ENCODE measurements at regions not wholly inside any gene's neighbourhood (a gene's known extent, or its start where the extent isn't known, plus 50 kb on each side); places are given as distances from the start of the nearest gene placed in this dataset.

GRCh38 chr13:97079726-97080125, 85.5 kb upstream of the OXGR1 start:
- H3K9me3 ChIP-seq = no peaks in the 10 kb centered on the region
- H3K36me3 ChIP-seq = no peaks in the 10 kb centered on the region
- TF ChIP-seq, protein P1, sequence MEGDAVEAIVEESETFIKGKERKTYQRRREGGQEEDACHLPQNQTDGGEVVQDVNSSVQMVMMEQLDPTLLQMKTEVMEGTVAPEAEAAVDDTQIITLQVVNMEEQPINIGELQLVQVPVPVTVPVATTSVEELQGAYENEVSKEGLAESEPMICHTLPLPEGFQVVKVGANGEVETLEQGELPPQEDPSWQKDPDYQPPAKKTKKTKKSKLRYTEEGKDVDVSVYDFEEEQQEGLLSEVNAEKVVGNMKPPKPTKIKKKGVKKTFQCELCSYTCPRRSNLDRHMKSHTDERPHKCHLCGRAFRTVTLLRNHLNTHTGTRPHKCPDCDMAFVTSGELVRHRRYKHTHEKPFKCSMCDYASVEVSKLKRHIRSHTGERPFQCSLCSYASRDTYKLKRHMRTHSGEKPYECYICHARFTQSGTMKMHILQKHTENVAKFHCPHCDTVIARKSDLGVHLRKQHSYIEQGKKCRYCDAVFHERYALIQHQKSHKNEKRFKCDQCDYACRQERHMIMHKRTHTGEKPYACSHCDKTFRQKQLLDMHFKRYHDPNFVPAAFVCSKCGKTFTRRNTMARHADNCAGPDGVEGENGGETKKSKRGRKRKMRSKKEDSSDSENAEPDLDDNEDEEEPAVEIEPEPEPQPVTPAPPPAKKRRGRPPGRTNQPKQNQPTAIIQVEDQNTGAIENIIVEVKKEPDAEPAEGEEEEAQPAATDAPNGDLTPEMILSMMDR (IDR thresholded peaks at IDR 0.05) = no peak
- H3K4me1 ChIP-seq (ENCODE audit: control insufficient read depth in 1 of 2, insufficient read depth in 1 of 2, low read depth in 1 of 2, low read length in 1 of 2) = peaks cover 4 to 10% of the 10 kb centered on the region in 2 experiments
- no peaks in the 10 kb centered on the region for H3K27me3 ChIP-seq
- no peak overlapping the region for H3K4me3 ChIP-seq (ENCODE audit: low read depth in 1 of 2, low read length in 1 of 2)
- no peak overlapping the region for H3K27ac ChIP-seq

- H3K9me3 ChIP-seq = no peaks in the 10 kb centered on the region
- H3K27me3 ChIP-seq = no peaks in the 10 kb centered on the region
- no peak overlapping the region for H3K27ac ChIP-seq
- TF ChIP-seq, protein P1 (IDR thresholded peaks at IDR 0.05) = no peak
- H3K4me1 ChIP-seq (ENCODE audit: control insufficient read depth in 1 of 2, insufficient read depth in 1 of 2, low read depth in 1 of 2, low read length in 1 of 2) = peaks cover 0 to under 1% of the 10 kb centered on the region in 2 experiments
- no peak overlapping the region for H3K4me3 ChIP-seq (ENCODE audit: low read depth in 1 of 2, low read length in 1 of 2)
- H3K36me3 ChIP-seq = no peaks in the 10 kb centered on the region
Measured at GRCh38 chr13:97082461-97083207, 88.4 kb upstream of the OXGR1 start.

DNA sequence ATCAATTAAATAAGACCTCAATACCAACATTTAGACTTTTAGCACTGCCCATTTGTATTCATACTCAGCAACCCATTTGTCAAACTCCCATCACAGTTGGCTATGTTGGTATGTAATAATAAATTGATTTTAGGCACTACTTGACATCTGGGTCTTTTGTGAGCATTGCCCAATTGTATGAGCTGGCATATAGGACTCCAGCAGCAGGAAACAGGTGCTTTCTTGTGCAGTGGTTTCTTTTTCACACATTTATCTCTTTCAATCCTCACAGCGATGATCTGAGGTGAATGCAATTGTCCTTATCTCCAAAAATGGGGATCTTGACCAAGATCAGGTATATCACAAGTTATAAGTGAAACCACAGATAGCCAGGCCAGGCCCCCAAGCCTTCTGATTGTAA, 96.9 kb upstream of the OXGR1 start:
- no peaks in the 10 kb centered on the region for H3K9me3 ChIP-seq
- H3K4me1 ChIP-seq (ENCODE audit: control insufficient read depth in 1 of 2, insufficient read depth in 1 of 2, low read depth in 1 of 2, low read length in 1 of 2) = no peaks in the 10 kb centered on the region
- H3K27me3 ChIP-seq = no peaks in the 10 kb centered on the region
- H3K4me3 ChIP-seq (ENCODE audit: low read depth in 1 of 2, low read length in 1 of 2) = no peak overlapping the region
- no peak overlapping the region for H3K27ac ChIP-seq
- no peaks in the 10 kb centered on the region for H3K36me3 ChIP-seq
- TF ChIP-seq, protein P1 (IDR thresholded peaks at IDR 0.05) = no peak

GRCh38 chr13:97100821-97101220, 106.5 kb upstream of the OXGR1 start:
- H3K4me1 ChIP-seq (ENCODE audit: control insufficient read depth in 1 of 2, insufficient read depth in 1 of 2, low read depth in 1 of 2, low read length in 1 of 2) = no peaks in the 10 kb centered on the region
- H3K9me3 ChIP-seq = no peaks in the 10 kb centered on the region
- H3K36me3 ChIP-seq = no peaks in the 10 kb centered on the region
- H3K27ac ChIP-seq = no peak overlapping the region
- TF ChIP-seq, protein P1 (IDR thresholded peaks at IDR 0.05) = no peak
- H3K27me3 ChIP-seq = no peaks in the 10 kb centered on the region
- H3K4me3 ChIP-seq (ENCODE audit: low read depth in 1 of 2, low read length in 1 of 2) = no peak overlapping the region

- TF ChIP-seq, protein P1 (IDR thresholded peaks at IDR 0.05) = no peak
- no peaks in the 10 kb centered on the region for H3K4me1 ChIP-seq (ENCODE audit: control insufficient read depth in 1 of 2, insufficient read depth in 1 of 2, low read depth in 1 of 2, low read length in 1 of 2)
- no peaks in the 10 kb centered on the region for H3K9me3 ChIP-seq
- no peaks in the 10 kb centered on the region for H3K36me3 ChIP-seq
- no peak overlapping the region for H3K4me3 ChIP-seq (ENCODE audit: low read depth in 1 of 2, low read length in 1 of 2)
- H3K27me3 ChIP-seq = no peaks in the 10 kb centered on the region
- H3K27ac ChIP-seq = no peak overlapping the region
Measured at GRCh38 chr13:97101912-97102708, 107.8 kb upstream of the OXGR1 start.

All from neutrophil (primary cell).